ENCODE measurements at regions not wholly inside any gene's neighbourhood (a gene's known extent, or its start where the extent isn't known, plus 50 kb on each side); places are given as distances from the start of the nearest gene placed in this dataset.

GRCh38 chr16:6200861-6201260 lies 1103.3 kb upstream of the EEF2KMT start:
- CTCF ChIA-PET, result interaction anchor here (0.7 kb wide), 1 partner anchor 160 kb away, joined by 3 read pairs; no protein-coding TSS in a partner anchor

GRCh38 chr16:6200271-6200670 lies 1102.7 kb upstream of the EEF2KMT start:
- ChIA-PET CTCF (interaction anchor here (0.7 kb wide), 1 partner anchor 160 kb away, joined by 3 read pairs; no protein-coding TSS in a partner anchor), POLR2A (ENCODE audit: low non-redundant PET) (no interaction called here)
- no peak for DNase-seq (ENCODE audit: low spot score)
- H3K27ac ChIP-seq, result no peak overlapping the region
- no peak for TF ChIP-seq CTCF (conservative IDR thresholded peaks at IDR 0.05; ENCODE audit: low read depth)

More at GRCh38 chr16:6200861-6201260, 1103.3 kb upstream of the EEF2KMT start:
- no peak for TF ChIP-seq CTCF (conservative IDR thresholded peaks at IDR 0.05; ENCODE audit: low read depth)
- no peak overlapping the region for H3K27ac ChIP-seq
- POLR2A ChIA-PET (ENCODE audit: low non-redundant PET), result no interaction called here
- DNase-seq (ENCODE audit: low spot score), result no peak

GRCh38 chr16:6195966-6196365 lies 1098.4 kb upstream of the EEF2KMT start:
- CTCF ChIA-PET, result no interaction called here
- no peak for DNase-seq (ENCODE audit: low spot score)
- POLR2A ChIA-PET (ENCODE audit: low non-redundant PET), result no interaction called here
- no peak for TF ChIP-seq CTCF (conservative IDR thresholded peaks at IDR 0.05; ENCODE audit: low read depth)
- H3K27ac ChIP-seq, result no peak overlapping the region

- POLR2A ChIA-PET (ENCODE audit: low non-redundant PET), result no interaction called here
- no peak overlapping the region for H3K27ac ChIP-seq
- CTCF ChIA-PET, result no interaction called here
- TF ChIP-seq CTCF (conservative IDR thresholded peaks at IDR 0.05; ENCODE audit: low read depth), result no peak
- DNase-seq (ENCODE audit: low spot score), result peak; percentile 3
Measured at GRCh38 chr16:6193718-6194117, 1096.1 kb upstream of the EEF2KMT start.

GRCh38 chr16:6192984-6193383 lies 1095.4 kb upstream of the EEF2KMT start:
- ChIA-PET POLR2A (ENCODE audit: low non-redundant PET) (no interaction called here), CTCF (no interaction called here)
- DNase-seq (ENCODE audit: low spot score), result no peak
- TF ChIP-seq CTCF (conservative IDR thresholded peaks at IDR 0.05; ENCODE audit: low read depth), result no peak
- no peak overlapping the region for H3K27ac ChIP-seq

- no peak for DNase-seq (ENCODE audit: low spot score)
- POLR2A ChIA-PET (ENCODE audit: low non-redundant PET), result no interaction called here
- CTCF ChIA-PET, result no interaction called here
- no peak overlapping the region for H3K27ac ChIP-seq
- TF ChIP-seq CTCF (conservative IDR thresholded peaks at IDR 0.05; ENCODE audit: low read depth), result no peak
Measured at GRCh38 chr16:6192532-6192931, 1094.9 kb upstream of the EEF2KMT start.

- TF ChIP-seq CTCF (conservative IDR thresholded peaks at IDR 0.05; ENCODE audit: low read depth), result no peak
- no peak for DNase-seq (ENCODE audit: low spot score)
- CTCF ChIA-PET, result no interaction called here
- POLR2A ChIA-PET (ENCODE audit: low non-redundant PET), result no interaction called here
- H3K27ac ChIP-seq, result no peak overlapping the region
Measured at GRCh38 chr16:6190776-6191175, 1093.2 kb upstream of the EEF2KMT start.

Data from RWPE1 (cell line).